NCI-H2029 treated with DMSO at 0.1 percent for 48 hours (cell line): ENCODE measurements at regions not wholly inside any gene's neighbourhood (a gene's known extent, or its start where the extent isn't known, plus 50 kb on each side); places are given as distances from the start of the nearest gene placed in this dataset.
"Not testable (repeated sequence)": the region's sequence is repeated elsewhere in the genome, so short reads cannot be mapped to it uniquely, and the experiment has no call there.

ENCODE experiments used
- DNase-seq: peaks from one replicate; lab custom pipeline; 2025; lab: John Stamatoyannopoulos, UW

GRCh38 chr7:114806590-114807162 lies 115.2 kb upstream of the MDFIC start:
- DNase-seq, result no peak

- DNase-seq, result no peak
These were observed 109.3 kb upstream of the MDFIC start for GRCh38 chr7:114812570-114812969.

GRCh38 chr7:114813624-114814023 lies 108.3 kb upstream of the MDFIC start:
- no peak for DNase-seq

- DNase-seq, result not testable (repeated sequence)
These were observed 104.9 kb upstream of the MDFIC start for GRCh38 chr7:114817036-114817435.

- no peak for DNase-seq
These were observed 103.4 kb upstream of the MDFIC start for GRCh38 chr7:114818501-114818900.

GRCh38 chr7:114819616-114820362 lies 102.1 kb upstream of the MDFIC start:
- DNase-seq, result no peak

- no peak for DNase-seq
These were observed 100.6 kb upstream of the MDFIC start for GRCh38 chr7:114821030-114821900.

GRCh38 chr7:114822131-114822530 lies 99.8 kb upstream of the MDFIC start:
- no peak for DNase-seq

GRCh38 chr7:114822844-114823243 lies 99.0 kb upstream of the MDFIC start:
- DNase-seq, result no peak

- DNase-seq, result no peak
These were observed 98.6 kb upstream of the MDFIC start for GRCh38 chr7:114823290-114823689.

GRCh38 chr7:114825423-114825951 lies 96.4 kb upstream of the MDFIC start:
- no peak for DNase-seq

GRCh38 chr7:114830952-114831351 lies 90.9 kb upstream of the MDFIC start:
- DNase-seq, result no peak

GRCh38 chr7:114832906-114833595 lies 88.8 kb upstream of the MDFIC start:
- no peak for DNase-seq

GRCh38 chr7:114835303-114835702 lies 86.6 kb upstream of the MDFIC start:
- no peak for DNase-seq

GRCh38 chr7:114835861-114836260 lies 86.0 kb upstream of the MDFIC start:
- no peak for DNase-seq

GRCh38 chr7:114842551-114843065 lies 79.3 kb upstream of the MDFIC start:
- no peak for DNase-seq

- no peak for DNase-seq
These were observed 78.8 kb upstream of the MDFIC start for GRCh38 chr7:114843102-114843501.

- DNase-seq, result no peak
These were observed 70.4 kb upstream of the MDFIC start for GRCh38 chr7:114851406-114852061.

GRCh38 chr7:114852293-114852692 lies 69.6 kb upstream of the MDFIC start:
- DNase-seq, result no peak

GRCh38 chr7:114853189-114853588 lies 68.7 kb upstream of the MDFIC start:
- no peak for DNase-seq

- no peak for DNase-seq
These were observed 67.5 kb upstream of the MDFIC start for GRCh38 chr7:114854369-114854768.
